ENCODE measurements at regions not wholly inside any gene's neighbourhood (a gene's known extent, or its start where the extent isn't known, plus 50 kb on each side); places are given as distances from the start of the nearest gene placed in this dataset.

- TF ChIP-seq CTCF (IDR thresholded peaks at IDR 0.05; ENCODE audit: insufficient read depth, low read depth, low read length) = no peak
- H3K4me3 ChIP-seq (ENCODE audit: low read depth, low read length) = no peak overlapping the region
- no peak for DNase-seq (ENCODE audit: low read depth)
These were observed 1359.5 kb downstream of the TECRL start for GRCh38 chr4:63049726-63050125.

GRCh38 chr4:63049278-63049677 lies 1360.0 kb downstream of the TECRL start:
- H3K4me3 ChIP-seq (ENCODE audit: low read depth, low read length) = no peak overlapping the region
- no peak for DNase-seq (ENCODE audit: low read depth)
- no peak for TF ChIP-seq CTCF (IDR thresholded peaks at IDR 0.05; ENCODE audit: insufficient read depth, low read depth, low read length)

GRCh38 chr4:63036159-63036866 lies 1372.9 kb downstream of the TECRL start:
- no peak for DNase-seq (ENCODE audit: low read depth)
- no peak for TF ChIP-seq CTCF (IDR thresholded peaks at IDR 0.05; ENCODE audit: insufficient read depth, low read depth, low read length)
- no peak overlapping the region for H3K4me3 ChIP-seq (ENCODE audit: low read depth, low read length)

- no peak for DNase-seq (ENCODE audit: low read depth)
- no peak for TF ChIP-seq CTCF (IDR thresholded peaks at IDR 0.05; ENCODE audit: insufficient read depth, low read depth, low read length)
These were observed 1379.9 kb downstream of the TECRL start for GRCh38 chr4:63029380-63029779.

GRCh38 chr4:63020661-63021060 lies 1388.6 kb downstream of the TECRL start:
- H3K4me3 ChIP-seq (ENCODE audit: low read depth, low read length) = no peak overlapping the region
- no peak for DNase-seq (ENCODE audit: low read depth)

More at GRCh38 chr4:63029380-63029779, 1379.9 kb downstream of the TECRL start:
- H3K4me3 ChIP-seq (ENCODE audit: low read depth, low read length) = no peak overlapping the region

GRCh38 chr4:63017300-63017699 lies 1392.0 kb downstream of the TECRL start:
- TF ChIP-seq CTCF (IDR thresholded peaks at IDR 0.05; ENCODE audit: insufficient read depth, low read depth, low read length) = no peak
- no peak overlapping the region for H3K4me3 ChIP-seq (ENCODE audit: low read depth, low read length)
- no peak for DNase-seq (ENCODE audit: low read depth)

More at GRCh38 chr4:63020661-63021060, 1388.6 kb downstream of the TECRL start:
- no peak for TF ChIP-seq CTCF (IDR thresholded peaks at IDR 0.05; ENCODE audit: insufficient read depth, low read depth, low read length)

- no peak for DNase-seq (ENCODE audit: low read depth)
- no peak for TF ChIP-seq CTCF (IDR thresholded peaks at IDR 0.05; ENCODE audit: insufficient read depth, low read depth, low read length)
- H3K4me3 ChIP-seq (ENCODE audit: low read depth, low read length) = no peak overlapping the region
These were observed 1438.4 kb downstream of the TECRL start for GRCh38 chr4:62970846-62971245.
